HCT116 (cell line): ENCODE measurements at regions not wholly inside any gene's neighbourhood (a gene's known extent, or its start where the extent isn't known, plus 50 kb on each side); places are given as distances from the start of the nearest gene placed in this dataset.

Experiments used
- ATAC-seq: fragments of 200-7000 bp; cut with Tn5 transposase; 2 replicates; pipeline ENCODE4 v1.9.1; 2020; ENCODE audit warnings: mild to moderate bottlenecking, moderate library complexity
- BruUV-seq: library from RNA; stranded (reverse); fragments of 400-500 nt; replicated peaks from 2 replicates; lab custom pipeline; 2021; lab: Mats Ljungman, UMichigan
- CTCF ChIA-PET: fragments of 300-600 bp; sonication (Branson Sonifier 250); formaldehyde crosslinking; loops from one replicate; lab custom pipeline; 2021; ENCODE audit warnings: antibody characterized with exemption; lab: Charles Lee
- POLR2A ChIA-PET: fragments of 300-600, 350-600 bp; sonication (Branson Sonifier 250); formaldehyde crosslinking; loops from one replicate; lab custom pipeline; 2021; ENCODE audit warnings: antibody characterized with exemption; lab: Charles Lee
- RAD21 ChIA-PET, 2 experiments: fragments of 300-600 bp; sonication (Branson Sonifier 250); formaldehyde crosslinking; loops; one replicate each; lab custom pipeline; 2023; ENCODE audit warnings: low total read pairs in 2 of 2; ENCODE audit not compliant: uncharacterized antibody in 2 of 2, unreplicated experiment in 2 of 2, low non-redundant PET in 1 of 2; lab: Charles Lee
- DNase-seq: peaks from one replicate; pipeline ENCODE4 v3.0.0-alpha.2; 2010; ENCODE audit warnings: low read depth, low spot score
- H2AFZ ChIP-seq: fragments of 200-600 bp; shearing (Covaris generic), sonication (generic); 2 replicates; pipeline ENCODE4 v1.6.1; 2017; ENCODE audit warnings: low read depth, mixed run types, mixed read lengths, antibody characterized with exemption, low read length; ENCODE audit not compliant: poor library complexity, severe bottlenecking
- H3K27ac ChIP-seq: 2 replicates; pipeline ENCODE4 v1.5.1; 2012; ENCODE audit warnings: low read depth, low read length
- H3K27me3 ChIP-seq: fragments of 200-600 bp; sonication (generic); 2 replicates; pipeline ENCODE4 v1.6.1; 2016; ENCODE audit warnings: mixed run types, low read length, mixed read lengths; ENCODE audit not compliant: insufficient read depth
- H3K36me3 ChIP-seq, 2 experiments: fragments of 200-500 bp in 1 of 2; fragments of 200-600 bp in 1 of 2; sonication (Bioruptor generic) in 1 of 2; sonication (generic) in 1 of 2; 2 replicates each; pipeline versions ENCODE4 v1.5.1 to v1.6.1; 2014 to 2016; ENCODE audit warnings: low read length in 2 of 2, inconsistent platforms in 1 of 2, mixed read lengths in 1 of 2, mixed run types in 1 of 2; ENCODE audit not compliant: insufficient read depth in 2 of 2, control insufficient read depth in 1 of 2
- H3K4me1 ChIP-seq, 2 experiments: fragments of 200-600 bp in 1 of 2; sonication (generic) in 1 of 2; 2 replicates each; pipeline versions ENCODE4 v1.5.1 to v1.6.1; 2012 to 2017; ENCODE audit warnings: low read length in 2 of 2, inconsistent platforms in 1 of 2, mild to moderate bottlenecking in 1 of 2, mixed read lengths in 1 of 2, mixed run types in 1 of 2, moderate library complexity in 1 of 2; ENCODE audit not compliant: insufficient read depth in 2 of 2, control insufficient read depth in 1 of 2
- H3K4me2 ChIP-seq: fragments of 200-600 bp; sonication (generic); 2 replicates; pipeline ENCODE4 v1.6.1; 2017; ENCODE audit warnings: mixed run types, low read length, mixed read lengths
- H3K4me3 ChIP-seq, 2 experiments: fragments of 200-600 bp in 1 of 2; sonication (generic) in 1 of 2; replicated peaks in 1 of 2; 2 replicates each; pipeline ENCODE4 v1.5.1; 2011 to 2016; ENCODE audit warnings: low read length in 2 of 2, control low read depth in 1 of 2, low read depth in 1 of 2, mild to moderate bottlenecking in 1 of 2, mixed read lengths in 1 of 2, mixed run types in 1 of 2
- H3K79me2 ChIP-seq: fragments of 200-600 bp; sonication (generic); 2 replicates; pipeline ENCODE4 v1.6.1; 2017; ENCODE audit warnings: mild to moderate bottlenecking, mixed run types, low read length, moderate library complexity, mixed read lengths; ENCODE audit not compliant: insufficient read depth
- H3K9ac ChIP-seq: fragments of 200-600 bp; sonication (generic); 2 replicates; pipeline ENCODE4 v1.6.1; 2016; ENCODE audit warnings: low read length, mixed read lengths
- H3K9me2 ChIP-seq: fragments of 200-600 bp; sonication (generic), shearing (Covaris generic); 2 replicates; pipeline ENCODE4 v1.6.1; 2017; ENCODE audit warnings: mixed run types, mild to moderate bottlenecking, moderate library complexity; ENCODE audit not compliant: insufficient read depth
- H3K9me3 ChIP-seq, 2 experiments: fragments of 200-500 bp in 1 of 2; fragments of 200-600 bp in 1 of 2; sonication (Bioruptor generic) in 1 of 2; sonication (generic) in 1 of 2; 2 replicates each; pipeline ENCODE4 v1.6.1; 2014 to 2017; ENCODE audit warnings: low read length in 2 of 2, mixed read lengths in 2 of 2, inconsistent platforms in 1 of 2, low read depth in 1 of 2, mild to moderate bottlenecking in 1 of 2, mixed run types in 1 of 2, moderate library complexity in 1 of 2; ENCODE audit not compliant: control insufficient read depth in 1 of 2, insufficient read depth in 1 of 2
- H4K20me1 ChIP-seq: fragments of 200-600 bp; sonication (generic), shearing (Covaris generic); 2 replicates; pipeline ENCODE4 v1.6.1; 2017; ENCODE audit warnings: mixed run types, mild to moderate bottlenecking, moderate library complexity; ENCODE audit not compliant: insufficient read depth
- ELF1 ChIP-seq: IDR thresholded peaks from 2 replicates; pipeline ENCODE4 v1.6.1; 2012; ENCODE audit warnings: low read depth, borderline replicate concordance
- EZH2 ChIP-seq: fragments of 200-600 bp; sonication (generic); IDR thresholded peaks from 2 replicates; pipeline ENCODE4 v1.6.1; 2017; ENCODE audit warnings: antibody characterized with exemption, mixed run types
- FOSL1 ChIP-seq: IDR thresholded peaks from 2 replicates; pipeline ENCODE4 v1.6.1; 2012; ENCODE audit warnings: low read depth
- JUND ChIP-seq: IDR thresholded peaks from 2 replicates; pipeline ENCODE4 v1.6.1; 2012
- POLR2A ChIP-seq: IDR thresholded peaks from 2 replicates; pipeline ENCODE4 v1.7.0; 2011; ENCODE audit warnings: borderline replicate concordance; ENCODE audit not compliant: insufficient read depth, insufficient read length; ENCODE audit errors: extremely low read depth
- RAD21 ChIP-seq: IDR thresholded peaks from 2 replicates; pipeline ENCODE4 v1.6.1; 2012; ENCODE audit warnings: low read depth, mild to moderate bottlenecking
- REST ChIP-seq: IDR thresholded peaks from 2 replicates; pipeline ENCODE4 v1.6.1; 2012; ENCODE audit warnings: low read depth
- SIN3A ChIP-seq: IDR thresholded peaks from 2 replicates; pipeline ENCODE4 v1.6.1; 2012; ENCODE audit warnings: low read depth
- SP1 ChIP-seq: IDR thresholded peaks from 2 replicates; pipeline ENCODE4 v1.6.1; 2012; ENCODE audit warnings: low read depth
- TCF7L2 ChIP-seq: IDR thresholded peaks from 2 replicates; pipeline ENCODE4 v1.7.0; 2011; ENCODE audit warnings: borderline replicate concordance, inconsistent platforms; ENCODE audit not compliant: insufficient read depth, insufficient read length; ENCODE audit errors: extremely low read depth
- YY1 ChIP-seq: IDR thresholded peaks from 2 replicates; pipeline ENCODE4 v1.6.1; 2011; ENCODE audit warnings: low read length, low read depth, moderate library complexity, mild to moderate bottlenecking; ENCODE audit not compliant: insufficient replicate concordance; ENCODE audit errors: extremely low read depth
- ZFX ChIP-seq: fragments of 450-650 bp; IDR thresholded peaks from 2 replicates; pipeline ENCODE4 v1.6.1; 2017
- ZNF274 ChIP-seq: fragments of 200-500 bp; sonication (Bioruptor generic); IDR thresholded peaks from 2 replicates; pipeline ENCODE4 v1.6.1; 2014; ENCODE audit warnings: mild to moderate bottlenecking, low read depth, low read length, inconsistent platforms
- intact Hi-C: fragments of 100-400 bp; cut with micrococcal nuclease; formaldehyde crosslinking; loops from 2 replicates; pipeline ENCODE4 v1.10.0; 2022
- TF ChIP-seq, protein P1 (sequence below): IDR thresholded peaks from 2 replicates; pipeline ENCODE4 v1.6.1; 2011; ENCODE audit warnings: mild to moderate bottlenecking, low read length, moderate library complexity; ENCODE audit not compliant: insufficient replicate concordance; ENCODE audit errors: extremely low read depth
- TF ChIP-seq, protein P2 (sequence below): IDR thresholded peaks from 2 replicates; pipeline ENCODE4 v1.6.1; 2012

DNA sequence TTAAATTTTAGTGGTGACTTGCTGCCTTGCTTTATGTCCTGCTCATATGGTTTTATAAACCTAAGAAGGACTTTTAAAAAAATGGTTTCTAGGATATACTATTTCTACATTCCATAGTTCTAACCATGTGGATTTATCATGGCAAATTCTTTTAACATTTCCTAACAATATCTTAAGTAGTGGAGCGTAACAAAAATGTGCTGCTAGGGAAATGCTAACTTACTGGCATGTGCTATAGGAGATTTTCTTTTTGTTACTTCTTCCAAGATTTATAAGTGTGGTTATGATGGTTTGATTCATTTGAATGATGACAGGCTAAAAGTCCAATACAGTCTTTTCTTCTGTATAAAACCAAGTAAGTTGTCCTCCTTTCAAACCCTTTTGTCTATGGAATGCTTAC lies 713.7 kb downstream of the SLITRK1 start:
- H3K36me3 ChIP-seq, result no peaks in the 10 kb centered on the region
- H3K9ac ChIP-seq, result no peak overlapping the region
- no peaks in the 10 kb centered on the region for H3K9me2 ChIP-seq
- no peak overlapping the region for H3K4me2 ChIP-seq
- no peaks in the 10 kb centered on the region for H3K27me3 ChIP-seq
- TF ChIP-seq POLR2A (no peak), JUND (no peak), FOSL1 (no peak), TCF7L2 (no peak), SP1 (no peak), EZH2 (no peak), YY1 (no peak), REST (no peak), SIN3A (no peak), ELF1 (no peak), RAD21 (no peak), ZFX (no peak), ZNF274 (no peak)
- TF ChIP-seq, protein P1, sequence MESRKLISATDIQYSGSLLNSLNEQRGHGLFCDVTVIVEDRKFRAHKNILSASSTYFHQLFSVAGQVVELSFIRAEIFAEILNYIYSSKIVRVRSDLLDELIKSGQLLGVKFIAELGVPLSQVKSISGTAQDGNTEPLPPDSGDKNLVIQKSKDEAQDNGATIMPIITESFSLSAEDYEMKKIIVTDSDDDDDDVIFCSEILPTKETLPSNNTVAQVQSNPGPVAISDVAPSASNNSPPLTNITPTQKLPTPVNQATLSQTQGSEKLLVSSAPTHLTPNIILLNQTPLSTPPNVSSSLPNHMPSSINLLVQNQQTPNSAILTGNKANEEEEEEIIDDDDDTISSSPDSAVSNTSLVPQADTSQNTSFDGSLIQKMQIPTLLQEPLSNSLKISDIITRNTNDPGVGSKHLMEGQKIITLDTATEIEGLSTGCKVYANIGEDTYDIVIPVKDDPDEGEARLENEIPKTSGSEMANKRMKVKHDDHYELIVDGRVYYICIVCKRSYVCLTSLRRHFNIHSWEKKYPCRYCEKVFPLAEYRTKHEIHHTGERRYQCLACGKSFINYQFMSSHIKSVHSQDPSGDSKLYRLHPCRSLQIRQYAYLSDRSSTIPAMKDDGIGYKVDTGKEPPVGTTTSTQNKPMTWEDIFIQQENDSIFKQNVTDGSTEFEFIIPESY, result no peak
- TF ChIP-seq, protein P2, sequence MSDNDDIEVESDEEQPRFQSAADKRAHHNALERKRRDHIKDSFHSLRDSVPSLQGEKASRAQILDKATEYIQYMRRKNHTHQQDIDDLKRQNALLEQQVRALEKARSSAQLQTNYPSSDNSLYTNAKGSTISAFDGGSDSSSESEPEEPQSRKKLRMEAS, result no peak
- BruUV-seq, result no TSS peak
- intact Hi-C loops, result no loop called here
- H3K79me2 ChIP-seq, result no peaks in the 10 kb centered on the region
- no peak overlapping the region for H3K27ac ChIP-seq
- no peak overlapping the region for H3K4me3 ChIP-seq
- no peaks in the 10 kb centered on the region for H4K20me1 ChIP-seq
- ChIA-PET CTCF (no interaction called here), RAD21 (no interaction called here), POLR2A (no interaction called here)
- H3K4me1 ChIP-seq, result no peaks in the 10 kb centered on the region
- H2AFZ ChIP-seq, result no peak overlapping the region
- no peak for ATAC-seq
- DNase-seq, result no peak
- H3K9me3 ChIP-seq, result no peaks in the 10 kb centered on the region; a peak in 1 of 4 replicates
